Small intestine (tissue), 7 donors: ENCODE measurements at regions not wholly inside any gene's neighbourhood (a gene's known extent, or its start where the extent isn't known, plus 50 kb on each side); places are given as distances from the start of the nearest gene placed in this dataset.

Source experiments
- DNase-seq, 2 donors: peaks; one replicate each; pipeline versions ENCODE4 v3.0.0 to v3.0.0-alpha.2; 2013
- FAIRE-seq: peaks from 2 replicates; lab custom pipeline; 2012; peaks lifted over from hg19 to GRCh38; lab: Jason Lieb, UNC
- H3K27ac ChIP-seq, 3 donors: one replicate each; pipeline ENCODE4 v1.5.1; 2013; ENCODE audit warnings: low read length in 2 of 3, mild to moderate bottlenecking in 2 of 3, control low read depth in 1 of 3, inconsistent platforms in 1 of 3, low read depth in 1 of 3, moderate library complexity in 1 of 3
- H3K27me3 ChIP-seq, 3 donors: one replicate each; pipeline ENCODE4 v1.6.1; 2013; ENCODE audit warnings: low read length in 3 of 3, inconsistent platforms in 1 of 3; ENCODE audit not compliant: control insufficient read depth in 3 of 3, insufficient read depth in 3 of 3
- H3K36me3 ChIP-seq, 3 donors: one replicate each; pipeline ENCODE4 v1.6.1; 2013; ENCODE audit warnings: low read length in 3 of 3, inconsistent platforms in 1 of 3, low read depth in 1 of 3, mild to moderate bottlenecking in 1 of 3, moderate library complexity in 1 of 3; ENCODE audit not compliant: control insufficient read depth in 3 of 3, insufficient read depth in 2 of 3
- H3K4me1 ChIP-seq, 3 donors: one replicate each; pipeline ENCODE4 v1.6.1; 2013; ENCODE audit warnings: low read length in 2 of 3, inconsistent platforms in 1 of 3, low read depth in 1 of 3, mild to moderate bottlenecking in 1 of 3, moderate library complexity in 1 of 3; ENCODE audit not compliant: control insufficient read depth in 3 of 3, insufficient read depth in 2 of 3
- H3K4me3 ChIP-seq, 3 donors: one replicate each; pipeline ENCODE4 v1.5.1; 2013; ENCODE audit warnings: low read length in 3 of 3, control low read depth in 1 of 3, inconsistent platforms in 1 of 3, low read depth in 1 of 3, mild to moderate bottlenecking in 1 of 3, moderate library complexity in 1 of 3
- H3K9me3 ChIP-seq, 2 donors: one replicate each; pipeline ENCODE4 v1.6.1; 2013; ENCODE audit warnings: low read depth in 1 of 2, low read length in 1 of 2; ENCODE audit not compliant: control insufficient read depth in 2 of 2, insufficient read depth in 1 of 2
- WGBS, 3 donors: extraction: QIAGEN DNeasy Blood & Tissue Kit; methylation state at CpG; one replicate each; pipeline ENCODE4 v1.1.7; 2013; 5-methylcytosine and 5-hydroxymethylcytosine counted together
- donor health status: healthy with polysubstance abuse.
- donor health status: control.
- donor health status: control.
- donor health status: Bipolar disorder and iron deficiency.
- donor health status: healthy.

DNA sequence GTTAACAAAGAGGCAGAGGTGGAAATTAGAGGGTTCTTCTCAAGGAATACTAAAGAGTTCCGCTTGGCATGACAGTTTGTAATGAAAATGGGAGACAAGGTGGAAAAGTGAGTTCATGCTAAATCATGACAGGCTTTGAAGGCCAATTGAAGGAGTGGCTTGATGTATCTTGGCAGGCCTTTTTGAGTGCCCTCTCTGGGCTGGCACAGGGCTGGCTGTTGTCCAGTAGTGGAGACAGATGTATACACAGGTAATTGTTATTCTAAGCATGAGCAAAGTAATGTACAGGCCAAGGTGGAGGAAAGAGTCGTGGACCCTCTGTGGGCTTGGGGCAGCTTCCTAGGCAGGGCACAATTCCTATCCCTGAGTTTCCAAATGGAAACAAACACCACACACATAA, 196.7 kb upstream of the GALNT2 start:
- DNase-seq, result no peak

DNA sequence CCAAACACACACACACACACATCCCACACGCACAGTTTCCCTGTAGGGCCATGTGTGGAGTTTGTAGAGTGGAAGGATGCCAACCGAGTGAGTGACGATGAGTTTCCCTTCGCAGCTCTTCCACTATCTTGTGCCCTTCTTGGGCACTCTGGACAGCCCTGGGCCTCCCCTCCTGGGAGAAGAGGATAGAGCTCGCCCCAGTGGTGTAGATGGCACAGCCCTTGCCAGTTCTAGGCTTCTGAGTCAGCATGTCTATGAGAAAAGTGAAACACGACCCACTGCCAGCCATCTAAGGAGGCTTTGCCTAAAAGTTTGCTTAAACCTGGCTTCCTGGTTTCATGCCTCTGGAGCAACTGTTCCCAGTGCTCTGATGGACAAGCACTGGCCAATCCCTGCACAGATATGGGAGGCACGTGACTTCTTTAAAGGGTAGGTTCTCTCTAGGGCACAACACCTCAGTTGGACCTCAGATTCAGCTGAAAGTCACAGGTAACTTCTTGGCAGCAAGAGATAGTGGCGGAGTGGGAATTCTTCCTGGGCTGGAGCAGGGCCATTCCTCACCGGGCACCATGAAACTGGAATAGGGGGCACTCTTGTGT, 195.9 kb upstream of the GALNT2 start:
- no peak for DNase-seq
- FAIRE-seq, result no peak
- 86 to 89% (median 89%) methylated on average over 9 of the region's 9 CpGs for WGBS, 3 donors
- no peak overlapping the region for H3K4me3 ChIP-seq
- H3K4me1 ChIP-seq, result no peaks in the 10 kb centered on the region
- no peaks in the 10 kb centered on the region for H3K27me3 ChIP-seq
- peaks cover 0 to 4% of the 10 kb centered on the region in 2 donors for H3K9me3 ChIP-seq
- H3K36me3 ChIP-seq, result no peaks in the 10 kb centered on the region
- no peak overlapping the region for H3K27ac ChIP-seq

More for the DNA sequence above, 196.7 kb upstream of the GALNT2 start:
- Histone ChIP-seq H3K36me3 (no peaks in the 10 kb centered on the region), H3K9me3 (peaks cover 0 to 4% of the 10 kb centered on the region in 2 donors), H3K4me1 (no peaks in the 10 kb centered on the region), H3K27me3 (no peaks in the 10 kb centered on the region), H3K4me3 (no peak overlapping the region), H3K27ac (no peak overlapping the region)
- no peak for FAIRE-seq
- WGBS, 3 donors, result 80 to 89% (median 88%) methylated on average over 2 of the region's 2 CpGs

DNA sequence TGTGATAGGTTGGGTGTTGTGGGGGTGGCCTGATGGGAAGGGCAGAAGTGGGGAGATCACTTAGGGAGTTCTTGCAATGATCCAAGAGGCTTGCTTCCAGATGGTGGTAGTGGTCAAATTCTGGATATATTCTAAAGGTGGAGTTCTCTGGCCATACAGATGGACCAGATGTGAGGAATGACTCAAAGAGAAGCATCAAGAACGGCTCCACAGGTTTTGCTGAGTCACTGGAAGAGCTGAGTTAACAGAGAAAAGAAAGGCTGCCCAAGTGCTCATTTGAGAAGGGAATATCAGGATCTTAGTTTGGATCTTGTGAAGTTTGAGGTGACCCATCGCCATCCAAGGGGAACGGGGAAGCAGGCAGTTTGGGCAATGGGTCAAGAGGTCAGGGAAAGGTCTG, 192.9 kb upstream of the GALNT2 start:
- H3K27me3 ChIP-seq, result no peaks in the 10 kb centered on the region
- no peaks in the 10 kb centered on the region for H3K4me1 ChIP-seq
- no peak overlapping the region for H3K4me3 ChIP-seq
- no peaks in the 10 kb centered on the region for H3K36me3 ChIP-seq
- no peak overlapping the region for H3K27ac ChIP-seq
- FAIRE-seq (no peak), DNase-seq (no peak)
- 80 to 94% (median 83%) methylated on average over 3 of the region's 3 CpGs for WGBS, 3 donors
- H3K9me3 ChIP-seq, result no peaks in the 10 kb centered on the region

DNA sequence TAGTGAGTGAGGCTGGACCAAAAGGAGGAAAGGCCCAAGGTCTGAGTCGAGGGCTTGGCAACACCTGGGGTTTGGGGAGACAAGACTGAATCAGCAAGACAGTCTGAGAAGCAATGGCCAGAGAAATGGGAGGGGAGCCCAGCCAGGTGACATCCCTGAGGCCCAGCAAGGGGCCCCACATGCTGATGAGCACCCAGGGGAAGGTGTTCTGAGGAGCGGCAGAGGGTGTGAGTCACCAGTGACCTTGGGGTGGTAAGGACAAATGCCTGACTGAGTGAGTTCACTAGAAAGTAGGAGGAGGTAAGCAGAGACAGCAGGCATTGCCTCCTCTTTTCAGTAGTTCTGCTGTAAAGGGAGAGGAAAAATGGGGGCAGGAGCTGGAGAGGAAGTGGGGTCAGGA, 192.4 kb upstream of the GALNT2 start:
- Histone ChIP-seq H3K36me3 (no peaks in the 10 kb centered on the region), H3K27ac (no peak overlapping the region), H3K4me1 (no peaks in the 10 kb centered on the region), H3K27me3 (no peaks in the 10 kb centered on the region), H3K4me3 (no peak overlapping the region), H3K9me3 (no peaks in the 10 kb centered on the region)
- peak; percentile 6 to 46 for DNase-seq
- no peak for FAIRE-seq
- WGBS, 3 donors, result 41 to 65% (median 58%) methylated on average over 2 of the region's 2 CpGs

DNA sequence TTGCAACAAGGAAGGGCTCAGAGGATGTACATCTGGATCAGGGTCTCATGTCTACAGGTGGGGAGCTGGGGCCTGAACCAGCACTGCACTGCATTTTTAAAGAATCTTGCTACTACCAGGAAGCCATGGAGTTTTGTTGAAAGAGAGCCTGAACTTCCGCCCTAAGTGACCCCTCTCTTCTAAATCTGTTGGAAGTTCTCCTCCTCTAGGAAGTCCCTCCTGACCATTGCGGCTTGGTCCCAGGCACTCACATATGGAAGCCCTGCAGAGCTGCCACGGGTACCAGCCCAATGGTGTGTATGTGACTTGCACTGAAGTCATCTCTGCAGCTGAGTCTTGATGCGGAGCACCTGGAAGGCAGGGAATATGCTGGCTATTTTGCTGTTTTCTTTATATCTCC, 192.0 kb upstream of the GALNT2 start:
- Histone ChIP-seq H3K27me3 (peaks cover 0 to 2% (median 0%) of the 10 kb centered on the region in 3 donors), H3K4me1 (no peaks in the 10 kb centered on the region), H3K4me3 (no peak overlapping the region), H3K36me3 (no peaks in the 10 kb centered on the region), H3K9me3 (no peaks in the 10 kb centered on the region), H3K27ac (no peak overlapping the region)
- FAIRE-seq (no peak), DNase-seq (no peak)
- 77 to 88% (median 86%) methylated on average over 4 of the region's 4 CpGs for WGBS, 3 donors

DNA sequence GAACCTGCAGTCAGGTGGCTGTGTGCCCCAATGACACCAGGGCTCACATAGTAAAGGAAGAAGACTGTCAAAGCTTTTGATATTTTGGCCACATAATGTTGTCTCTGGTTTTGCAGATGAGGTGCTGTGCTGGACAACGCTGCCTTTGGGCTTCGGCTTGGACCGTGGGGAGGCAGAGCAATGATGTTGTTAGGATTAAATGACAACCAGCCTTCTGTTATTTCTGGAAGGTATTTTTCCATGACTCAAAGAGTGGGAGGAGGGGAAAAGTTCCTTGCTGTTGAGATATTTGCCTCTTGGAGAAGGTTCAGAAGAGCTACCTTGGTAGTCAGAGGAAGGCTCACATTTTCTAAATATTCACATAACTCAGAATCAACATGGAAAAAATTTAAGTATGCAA, 187.3 kb upstream of the GALNT2 start:
- no peak overlapping the region for H3K27ac ChIP-seq
- DNase-seq (no peak), FAIRE-seq (no peak)
- no peaks in the 10 kb centered on the region for H3K4me1 ChIP-seq
- no peaks in the 10 kb centered on the region for H3K9me3 ChIP-seq
- 81 to 89% (median 83%) methylated on average over 3 of the region's 3 CpGs for WGBS, 3 donors
- no peaks in the 10 kb centered on the region for H3K36me3 ChIP-seq
- peaks cover 0 to 2% (median 0%) of the 10 kb centered on the region in 3 donors for H3K27me3 ChIP-seq
- no peak overlapping the region for H3K4me3 ChIP-seq

DNA sequence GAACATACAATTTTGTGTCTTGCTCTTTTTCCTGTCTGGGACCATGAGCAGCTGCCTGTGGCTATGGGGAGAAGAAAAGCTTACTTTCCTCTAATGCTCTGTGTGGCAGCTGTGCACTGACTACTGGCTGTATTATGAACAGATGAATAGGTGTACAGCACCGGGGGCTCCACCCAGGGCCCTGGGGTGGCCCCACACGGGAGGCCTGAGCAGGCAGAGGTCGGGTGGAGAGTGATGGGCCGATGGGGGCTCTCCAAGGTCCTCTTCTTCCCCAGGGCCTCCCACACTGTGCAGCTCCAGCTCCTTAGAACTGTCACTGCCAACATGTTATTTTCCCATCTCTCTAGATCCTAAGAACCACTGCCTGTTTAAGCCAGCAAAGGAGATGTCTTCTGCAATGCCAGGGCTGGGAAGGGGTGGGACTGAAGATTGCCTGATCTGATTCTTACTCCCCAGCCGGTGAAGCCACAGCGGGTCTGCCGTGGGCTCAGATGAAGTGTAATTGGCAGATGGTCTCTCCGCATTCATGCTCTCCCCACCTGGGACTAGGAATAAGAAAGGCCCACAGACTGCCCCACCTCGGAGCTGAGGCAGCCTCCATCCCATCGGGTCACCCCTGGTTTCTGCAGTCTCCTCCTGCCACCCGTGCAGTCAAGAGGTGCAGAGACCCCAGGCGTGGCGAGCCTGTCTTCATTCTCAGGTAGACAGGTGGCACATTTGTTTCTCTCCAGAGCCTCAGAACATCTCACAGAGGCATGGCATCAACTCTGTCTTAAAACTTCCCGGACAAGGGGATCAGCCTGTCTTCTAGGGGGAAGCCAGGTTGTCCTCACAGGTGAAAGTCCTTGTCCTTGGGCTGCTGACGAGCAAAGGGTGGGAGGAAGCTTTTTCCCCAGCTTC, 186.5 kb upstream of the GALNT2 start:
- no peak for DNase-seq
- no peaks in the 10 kb centered on the region for H3K9me3 ChIP-seq
- WGBS, 3 donors, result 71 to 82% (median 74%) methylated on average over 15 of the region's 15 CpGs

DNA sequence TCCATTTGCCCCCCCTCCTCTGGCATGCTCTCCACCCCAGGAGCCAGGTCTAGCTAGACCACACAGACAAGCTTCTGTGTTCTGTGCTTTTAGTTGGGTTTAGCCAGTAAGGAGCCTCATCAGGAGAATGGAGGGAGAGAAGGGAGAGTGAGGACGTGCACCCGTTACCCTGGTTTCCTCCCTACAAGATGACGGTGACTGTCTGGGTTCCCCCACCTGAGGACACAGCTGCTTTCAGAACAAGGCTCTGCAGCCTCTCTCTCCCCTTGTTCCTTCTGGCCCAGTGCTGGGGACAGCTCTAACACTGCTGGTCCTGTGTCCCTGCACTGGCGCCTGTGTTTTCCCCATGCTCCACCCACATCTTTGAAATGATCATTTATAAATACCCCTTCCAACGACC, 184.4 kb upstream of the GALNT2 start:
- whole genome bisulfite sequencing, 3 donors, result 70 to 74% (median 73%) methylated on average over 5 of the region's 5 CpGs
- H3K4me3 ChIP-seq, result no peak overlapping the region
- no peak overlapping the region for H3K27ac ChIP-seq
- H3K4me1 ChIP-seq, result no peaks in the 10 kb centered on the region
- no peak for DNase-seq
- no peak for FAIRE-seq
- no peaks in the 10 kb centered on the region for H3K36me3 ChIP-seq
- peaks cover 0 to 12% of the 10 kb centered on the region in 2 donors for H3K9me3 ChIP-seq
- H3K27me3 ChIP-seq, result peaks cover 0 to 2% (median 0%) of the 10 kb centered on the region in 3 donors

More for the DNA sequence above, 186.5 kb upstream of the GALNT2 start:
- no peak overlapping the region for H3K27ac ChIP-seq
- H3K36me3 ChIP-seq, result no peaks in the 10 kb centered on the region
- H3K27me3 ChIP-seq, result peaks cover 0 to 2% (median 0%) of the 10 kb centered on the region in 3 donors
- H3K4me3 ChIP-seq, result no peak overlapping the region
- no peaks in the 10 kb centered on the region for H3K4me1 ChIP-seq
- no peak for FAIRE-seq
